K562 (cell line): ENCODE measurements at regions not wholly inside any gene's neighbourhood (a gene's known extent, or its start where the extent isn't known, plus 50 kb on each side); places are given as distances from the start of the nearest gene placed in this dataset.

ENCODE experiments used
- CBFA2T3 ChIP-seq: fragments of 450-650 bp; IDR thresholded peaks from 2 replicates; pipeline ENCODE4 v1.6.1; 2017
- CEBPG ChIP-seq, 3 experiments: fragments of 200-800 bp in 1 of 3; sonication (Bioruptor generic) in 1 of 3; sonication (generic) in 1 of 3; formaldehyde crosslinking in 1 of 3; IDR thresholded peaks in 2 of 3; conservative IDR thresholded peaks in 1 of 3; 2 replicates each; pipeline versions ENCODE4 v1.6.1 to v1.8.0; 2016 to 2022; ENCODE audit warnings: missing compliant biosample characterization in 2 of 3, missing genetic modification characterization in 2 of 3, mild to moderate bottlenecking in 1 of 3, missing genetic modification reagents in 1 of 3
- HCFC1 ChIP-seq: IDR thresholded peaks from 2 replicates; pipeline ENCODE4 v1.6.1; 2012; ENCODE audit warnings: low read depth, low read length, improper control_type of control experiment
- PTRF ChIP-seq: fragments of 450-650 bp; IDR thresholded peaks from 2 replicates; pipeline ENCODE4 v1.6.1; 2016; ENCODE audit warnings: mild to moderate bottlenecking, missing genetic modification characterization, missing compliant biosample characterization
- RBFOX2 ChIP-seq: fragments of 200-400 bp; formaldehyde crosslinking; IDR thresholded peaks from 2 replicates; pipeline ENCODE4 v1.6.1; 2017; ENCODE audit warnings: low read depth, mild to moderate bottlenecking, low read length, moderate library complexity
- RCOR1 ChIP-seq, 2 experiments: IDR thresholded peaks; 2 replicates each; pipeline ENCODE4 v1.6.1; 2012; ENCODE audit warnings: low read depth in 2 of 2, low read length in 2 of 2, borderline replicate concordance in 1 of 2, improper control_type of control experiment in 1 of 2
- ZNF75A ChIP-seq: fragments of 450-650 bp; formaldehyde crosslinking; IDR thresholded peaks from 2 replicates; pipeline ENCODE4 v1.4.0; 2020; ENCODE audit warnings: mild to moderate bottlenecking
- TF ChIP-seq, protein P1 (sequence below): sonication (generic); formaldehyde crosslinking; IDR thresholded peaks from 2 replicates; pipeline ENCODE4 v1.8.0; 2022; ENCODE audit warnings: mild to moderate bottlenecking, missing genetic modification reagents
- TF ChIP-seq, protein P2 (sequence below): IDR thresholded peaks from 2 replicates; pipeline ENCODE4 v1.6.1; 2016; ENCODE audit warnings: missing genetic modification characterization, missing compliant biosample characterization
- TF ChIP-seq, protein P3 (sequence below), 2 experiments: fragments of 150-350 bp in 1 of 2; IDR thresholded peaks; 2 replicates each; pipeline ENCODE4 v1.6.1; 2012 to 2016; ENCODE audit warnings: low read depth in 2 of 2, low read length in 2 of 2, mild to moderate bottlenecking in 1 of 2, moderate library complexity in 1 of 2
- TF ChIP-seq, protein P4 (sequence below): fragments of 250-450 bp; sonication (Bioruptor Pico); IDR thresholded peaks from 2 replicates; pipeline ENCODE4 v1.5.0; 2021; ENCODE audit warnings: mild to moderate bottlenecking, moderate library complexity

DNA sequence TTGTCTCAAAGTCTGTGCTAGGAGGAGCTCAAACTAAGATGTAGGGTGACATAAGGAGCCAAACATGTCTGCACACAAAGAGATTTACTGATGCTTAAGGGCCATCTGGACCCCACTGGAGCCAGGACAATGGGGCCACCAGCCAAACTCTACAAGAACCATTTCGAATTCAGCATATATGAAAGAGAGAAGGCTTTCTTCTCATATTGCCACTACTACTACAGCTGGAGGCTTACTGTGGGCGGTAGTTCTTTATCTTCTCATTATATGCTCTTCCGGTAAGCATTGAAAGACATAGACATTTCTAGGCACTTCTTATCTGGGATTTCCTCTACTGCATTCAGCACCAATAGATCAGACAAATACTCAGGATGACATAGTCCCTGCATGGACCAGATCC, 404.4 kb upstream of the PROK2 start (continued):
- TF ChIP-seq, protein P1, sequence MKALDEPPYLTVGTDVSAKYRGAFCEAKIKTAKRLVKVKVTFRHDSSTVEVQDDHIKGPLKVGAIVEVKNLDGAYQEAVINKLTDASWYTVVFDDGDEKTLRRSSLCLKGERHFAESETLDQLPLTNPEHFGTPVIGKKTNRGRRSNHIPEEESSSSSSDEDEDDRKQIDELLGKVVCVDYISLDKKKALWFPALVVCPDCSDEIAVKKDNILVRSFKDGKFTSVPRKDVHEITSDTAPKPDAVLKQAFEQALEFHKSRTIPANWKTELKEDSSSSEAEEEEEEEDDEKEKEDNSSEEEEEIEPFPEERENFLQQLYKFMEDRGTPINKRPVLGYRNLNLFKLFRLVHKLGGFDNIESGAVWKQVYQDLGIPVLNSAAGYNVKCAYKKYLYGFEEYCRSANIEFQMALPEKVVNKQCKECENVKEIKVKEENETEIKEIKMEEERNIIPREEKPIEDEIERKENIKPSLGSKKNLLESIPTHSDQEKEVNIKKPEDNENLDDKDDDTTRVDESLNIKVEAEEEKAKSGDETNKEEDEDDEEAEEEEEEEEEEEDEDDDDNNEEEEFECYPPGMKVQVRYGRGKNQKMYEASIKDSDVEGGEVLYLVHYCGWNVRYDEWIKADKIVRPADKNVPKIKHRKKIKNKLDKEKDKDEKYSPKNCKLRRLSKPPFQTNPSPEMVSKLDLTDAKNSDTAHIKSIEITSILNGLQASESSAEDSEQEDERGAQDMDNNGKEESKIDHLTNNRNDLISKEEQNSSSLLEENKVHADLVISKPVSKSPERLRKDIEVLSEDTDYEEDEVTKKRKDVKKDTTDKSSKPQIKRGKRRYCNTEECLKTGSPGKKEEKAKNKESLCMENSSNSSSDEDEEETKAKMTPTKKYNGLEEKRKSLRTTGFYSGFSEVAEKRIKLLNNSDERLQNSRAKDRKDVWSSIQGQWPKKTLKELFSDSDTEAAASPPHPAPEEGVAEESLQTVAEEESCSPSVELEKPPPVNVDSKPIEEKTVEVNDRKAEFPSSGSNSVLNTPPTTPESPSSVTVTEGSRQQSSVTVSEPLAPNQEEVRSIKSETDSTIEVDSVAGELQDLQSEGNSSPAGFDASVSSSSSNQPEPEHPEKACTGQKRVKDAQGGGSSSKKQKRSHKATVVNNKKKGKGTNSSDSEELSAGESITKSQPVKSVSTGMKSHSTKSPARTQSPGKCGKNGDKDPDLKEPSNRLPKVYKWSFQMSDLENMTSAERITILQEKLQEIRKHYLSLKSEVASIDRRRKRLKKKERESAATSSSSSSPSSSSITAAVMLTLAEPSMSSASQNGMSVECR, result no peak
- TF ChIP-seq CBFA2T3 (peak; percentile 57), CEBPG (CRISPR knock-in tag; IDR thresholded peaks at IDR 0.05) (no peak), CEBPG (tag; conservative IDR thresholded peaks at IDR 0.05 in 1 of 2, IDR thresholded peaks at IDR 0.05 in 1 of 2) (no peak), RCOR1 (IDR thresholded peaks at IDR 0.05; ENCODE audit: borderline replicate concordance in 1 of 2, low read depth in 2 of 2, low read length in 2 of 2) (peak in 1 of 2 experiments; percentile 14; a peak in 1 of 4 replicates), RBFOX2 (no peak), ZNF75A (no peak), PTRF (no peak), HCFC1 (no peak)
- TF ChIP-seq, protein P2, sequence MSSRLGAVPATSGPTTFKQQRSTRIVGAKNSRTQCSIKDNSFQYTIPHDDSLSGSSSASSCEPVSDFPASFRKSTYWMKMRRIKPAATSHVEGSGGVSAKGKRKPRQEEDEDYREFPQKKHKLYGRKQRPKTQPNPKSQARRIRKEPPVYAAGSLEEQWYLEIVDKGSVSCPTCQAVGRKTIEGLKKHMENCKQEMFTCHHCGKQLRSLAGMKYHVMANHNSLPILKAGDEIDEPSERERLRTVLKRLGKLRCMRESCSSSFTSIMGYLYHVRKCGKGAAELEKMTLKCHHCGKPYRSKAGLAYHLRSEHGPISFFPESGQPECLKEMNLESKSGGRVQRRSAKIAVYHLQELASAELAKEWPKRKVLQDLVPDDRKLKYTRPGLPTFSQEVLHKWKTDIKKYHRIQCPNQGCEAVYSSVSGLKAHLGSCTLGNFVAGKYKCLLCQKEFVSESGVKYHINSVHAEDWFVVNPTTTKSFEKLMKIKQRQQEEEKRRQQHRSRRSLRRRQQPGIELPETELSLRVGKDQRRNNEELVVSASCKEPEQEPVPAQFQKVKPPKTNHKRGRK, result no peak
- TF ChIP-seq, protein P3, sequence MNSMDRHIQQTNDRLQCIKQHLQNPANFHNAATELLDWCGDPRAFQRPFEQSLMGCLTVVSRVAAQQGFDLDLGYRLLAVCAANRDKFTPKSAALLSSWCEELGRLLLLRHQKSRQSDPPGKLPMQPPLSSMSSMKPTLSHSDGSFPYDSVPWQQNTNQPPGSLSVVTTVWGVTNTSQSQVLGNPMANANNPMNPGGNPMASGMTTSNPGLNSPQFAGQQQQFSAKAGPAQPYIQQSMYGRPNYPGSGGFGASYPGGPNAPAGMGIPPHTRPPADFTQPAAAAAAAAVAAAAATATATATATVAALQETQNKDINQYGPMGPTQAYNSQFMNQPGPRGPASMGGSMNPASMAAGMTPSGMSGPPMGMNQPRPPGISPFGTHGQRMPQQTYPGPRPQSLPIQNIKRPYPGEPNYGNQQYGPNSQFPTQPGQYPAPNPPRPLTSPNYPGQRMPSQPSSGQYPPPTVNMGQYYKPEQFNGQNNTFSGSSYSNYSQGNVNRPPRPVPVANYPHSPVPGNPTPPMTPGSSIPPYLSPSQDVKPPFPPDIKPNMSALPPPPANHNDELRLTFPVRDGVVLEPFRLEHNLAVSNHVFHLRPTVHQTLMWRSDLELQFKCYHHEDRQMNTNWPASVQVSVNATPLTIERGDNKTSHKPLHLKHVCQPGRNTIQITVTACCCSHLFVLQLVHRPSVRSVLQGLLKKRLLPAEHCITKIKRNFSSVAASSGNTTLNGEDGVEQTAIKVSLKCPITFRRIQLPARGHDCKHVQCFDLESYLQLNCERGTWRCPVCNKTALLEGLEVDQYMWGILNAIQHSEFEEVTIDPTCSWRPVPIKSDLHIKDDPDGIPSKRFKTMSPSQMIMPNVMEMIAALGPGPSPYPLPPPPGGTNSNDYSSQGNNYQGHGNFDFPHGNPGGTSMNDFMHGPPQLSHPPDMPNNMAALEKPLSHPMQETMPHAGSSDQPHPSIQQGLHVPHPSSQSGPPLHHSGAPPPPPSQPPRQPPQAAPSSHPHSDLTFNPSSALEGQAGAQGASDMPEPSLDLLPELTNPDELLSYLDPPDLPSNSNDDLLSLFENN (IDR thresholded peaks at IDR 0.05; ENCODE audit: low read depth in 2 of 2, low read length in 2 of 2), result no peak
- TF ChIP-seq, protein P4, sequence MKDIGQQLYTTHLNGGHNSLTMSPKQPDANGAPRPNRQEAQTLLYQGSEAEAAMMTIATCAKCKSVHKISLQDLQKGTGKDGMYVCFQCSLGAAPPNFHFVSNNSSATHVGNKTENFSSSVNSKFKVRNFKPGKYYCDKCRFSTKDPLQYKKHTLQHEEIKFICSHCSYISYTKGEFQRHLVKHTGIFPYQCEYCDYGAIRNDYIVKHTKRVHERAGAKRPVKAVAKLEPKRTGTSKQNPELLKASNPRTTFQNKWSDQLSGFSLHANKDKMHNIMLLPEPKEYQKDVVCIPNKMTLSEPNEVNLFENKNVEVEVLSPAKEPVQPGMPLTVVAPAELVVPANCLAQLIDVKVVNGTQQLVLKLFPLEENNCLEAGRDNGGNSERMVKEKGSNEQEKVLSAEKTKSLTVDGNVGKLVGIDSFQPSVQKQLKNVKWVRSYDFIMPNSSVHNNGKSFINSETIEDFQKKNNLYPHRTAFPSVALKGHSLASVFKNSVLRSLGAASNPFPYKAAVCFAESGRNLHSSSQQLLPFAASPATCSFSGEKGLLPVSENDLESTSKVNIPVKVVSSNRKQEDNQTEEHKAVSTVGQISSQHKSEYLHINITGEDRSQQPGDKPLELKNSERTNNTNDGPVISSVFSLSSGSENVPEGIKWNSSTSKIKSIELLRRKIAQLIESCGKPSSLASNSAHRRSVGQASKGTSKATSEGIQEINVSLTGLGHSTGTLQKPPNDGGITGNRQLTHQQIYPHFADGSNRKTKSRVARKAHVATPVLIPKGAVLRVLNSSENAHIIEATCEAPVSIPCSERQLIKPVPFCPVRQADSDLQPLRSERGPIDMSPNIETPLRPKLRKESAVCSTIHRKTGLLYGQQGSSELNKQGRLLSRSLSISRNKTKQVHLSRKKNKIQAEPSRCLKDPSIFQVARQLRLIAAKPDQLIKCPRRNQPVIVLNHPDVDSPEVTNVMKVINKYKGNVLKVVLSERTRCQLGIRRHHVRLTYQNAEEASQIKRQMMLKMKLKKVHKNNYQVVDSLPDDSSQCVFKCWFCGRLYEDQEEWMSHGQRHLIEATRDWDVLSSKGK (CRISPR knock-in tag), result no peak
